ENCODE measurements at regions not wholly inside any gene's neighbourhood (a gene's known extent, or its start where the extent isn't known, plus 50 kb on each side); places are given as distances from the start of the nearest gene placed in this dataset.
"Not testable (repeated sequence)": the region's sequence is repeated elsewhere in the genome, so short reads cannot be mapped to it uniquely, and the experiment has no call there.

DNA sequence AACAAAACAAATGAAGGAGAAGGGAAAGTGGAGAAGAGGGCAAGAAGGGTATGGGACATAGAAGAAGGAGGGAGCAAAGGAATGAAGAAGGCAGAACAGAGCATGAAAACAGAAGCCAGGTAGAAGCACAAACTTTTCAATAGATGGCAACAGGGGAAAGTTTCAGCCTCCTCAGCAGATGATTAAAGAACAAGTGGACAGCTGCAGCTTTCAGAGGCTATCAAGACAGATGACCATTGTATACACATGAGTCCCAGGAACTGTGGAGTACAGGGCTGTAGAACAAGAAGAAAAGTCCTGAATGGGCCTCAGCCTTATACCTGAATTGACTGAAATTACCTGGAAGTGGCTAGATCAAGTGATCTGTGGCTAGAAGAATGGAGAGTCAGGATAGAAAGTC lies 62.0 kb upstream of the FIBIN start:
- no peaks in the 10 kb centered on the region for H3K27me3 ChIP-seq (ENCODE audit: insufficient read depth, low read length, poor library complexity, severe bottlenecking)
- no peaks in the 10 kb centered on the region for H3K79me2 ChIP-seq (ENCODE audit: insufficient read depth, low read length)
- no peak overlapping the region for H2AFZ ChIP-seq (ENCODE audit: low read length)
- no peaks in the 10 kb centered on the region for H3F3A ChIP-seq (ENCODE audit: low read depth)
- peaks cover 12% of the 10 kb centered on the region; the same call in 1 of the 2 replicates for H3K9me3 ChIP-seq (ENCODE audit: insufficient read depth, low read depth, low read length)
- no peak overlapping the region for H3K4me2 ChIP-seq (ENCODE audit: low read depth, low read length, poor library complexity, severe bottlenecking)
- no peak overlapping the region for H3K9ac ChIP-seq (ENCODE audit: low read depth, low read length, poor library complexity, severe bottlenecking)
- H4K20me1 ChIP-seq (ENCODE audit: insufficient read depth, low read length, poor library complexity, severe bottlenecking) = no peaks in the 10 kb centered on the region
- TF ChIP-seq CTCF (conservative IDR thresholded peaks at IDR 0.05; ENCODE audit: low read length) (no peak), EZH2phosphoT487 (IDR thresholded peaks at IDR 0.05; ENCODE audit: borderline replicate concordance) (no peak)
- H3K4me1 ChIP-seq (ENCODE audit: insufficient read depth, low read length, poor library complexity, severe bottlenecking) = no peaks in the 10 kb centered on the region
- no peak overlapping the region for H3K4me3 ChIP-seq (ENCODE audit: low read length, poor library complexity, severe bottlenecking)
- H3K9me2 ChIP-seq (replicated peaks; ENCODE audit: low read depth, low read length) = no peaks in the 10 kb centered on the region
- H3K36me3 ChIP-seq (ENCODE audit: insufficient read depth, low read length) = no peaks in the 10 kb centered on the region

- Histone ChIP-seq H3K79me2 (ENCODE audit: insufficient read depth, low read length) (no peaks in the 10 kb centered on the region), H3F3A (ENCODE audit: low read depth) (no peaks in the 10 kb centered on the region), H3K27me3 (ENCODE audit: insufficient read depth, low read length, poor library complexity, severe bottlenecking) (no peaks in the 10 kb centered on the region), H3K4me2 (ENCODE audit: low read depth, low read length, poor library complexity, severe bottlenecking) (no peak overlapping the region), H4K20me1 (ENCODE audit: insufficient read depth, low read length, poor library complexity, severe bottlenecking) (no peaks in the 10 kb centered on the region), H3K9me3 (ENCODE audit: insufficient read depth, low read depth, low read length) (peaks cover 12% of the 10 kb centered on the region; the same call in 1 of the 2 replicates), H2AFZ (ENCODE audit: low read length) (no peak overlapping the region), H3K9me2 (replicated peaks; ENCODE audit: low read depth, low read length) (no peaks in the 10 kb centered on the region), H3K36me3 (ENCODE audit: insufficient read depth, low read length) (no peaks in the 10 kb centered on the region), H3K4me3 (ENCODE audit: low read length, poor library complexity, severe bottlenecking) (no peak overlapping the region), H3K9ac (ENCODE audit: low read depth, low read length, poor library complexity, severe bottlenecking) (no peak overlapping the region), H3K4me1 (ENCODE audit: insufficient read depth, low read length, poor library complexity, severe bottlenecking) (no peaks in the 10 kb centered on the region)
- TF ChIP-seq CTCF (conservative IDR thresholded peaks at IDR 0.05; ENCODE audit: low read length) (no peak), EZH2phosphoT487 (IDR thresholded peaks at IDR 0.05; ENCODE audit: borderline replicate concordance) (no peak)
These were observed 57.8 kb upstream of the FIBIN start for GRCh38 chr11:26936109-26936508.

DNA sequence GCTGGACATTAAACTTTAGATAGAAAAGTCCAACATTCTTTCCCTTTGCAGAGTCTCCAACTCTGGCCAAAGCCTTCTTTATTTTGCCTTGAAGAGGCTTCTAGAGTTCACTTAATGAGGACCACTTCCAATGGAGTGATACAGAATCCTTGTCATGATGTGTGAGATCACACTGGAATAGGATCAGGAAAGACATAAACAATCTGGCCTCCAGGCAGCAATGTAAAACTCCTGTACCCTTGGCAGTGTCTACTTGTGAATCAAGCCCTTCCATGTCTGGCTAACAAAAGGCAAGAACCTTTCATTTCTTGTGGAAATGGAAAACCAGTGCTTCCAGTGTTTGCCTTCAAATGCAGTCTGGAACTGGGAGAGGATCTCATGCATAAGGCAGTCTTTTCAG lies 56.5 kb upstream of the FIBIN start:
- Histone ChIP-seq H3K4me2 (ENCODE audit: low read depth, low read length, poor library complexity, severe bottlenecking) (no peak overlapping the region), H3F3A (ENCODE audit: low read depth) (no peaks in the 10 kb centered on the region), H3K9me3 (ENCODE audit: insufficient read depth, low read depth, low read length) (peaks cover 12% of the 10 kb centered on the region; the same call in 1 of the 2 replicates), H3K9ac (ENCODE audit: low read depth, low read length, poor library complexity, severe bottlenecking) (no peak overlapping the region), H3K4me3 (ENCODE audit: low read length, poor library complexity, severe bottlenecking) (no peak overlapping the region), H3K9me2 (replicated peaks; ENCODE audit: low read depth, low read length) (no peaks in the 10 kb centered on the region), H4K20me1 (ENCODE audit: insufficient read depth, low read length, poor library complexity, severe bottlenecking) (no peaks in the 10 kb centered on the region), H3K4me1 (ENCODE audit: insufficient read depth, low read length, poor library complexity, severe bottlenecking) (no peaks in the 10 kb centered on the region), H3K36me3 (ENCODE audit: insufficient read depth, low read length) (no peaks in the 10 kb centered on the region), H2AFZ (ENCODE audit: low read length) (no peak overlapping the region), H3K27me3 (ENCODE audit: insufficient read depth, low read length, poor library complexity, severe bottlenecking) (no peaks in the 10 kb centered on the region), H3K79me2 (ENCODE audit: insufficient read depth, low read length) (no peaks in the 10 kb centered on the region)
- TF ChIP-seq CTCF (conservative IDR thresholded peaks at IDR 0.05; ENCODE audit: low read length) (no peak), EZH2phosphoT487 (IDR thresholded peaks at IDR 0.05; ENCODE audit: borderline replicate concordance) (no peak)

DNA sequence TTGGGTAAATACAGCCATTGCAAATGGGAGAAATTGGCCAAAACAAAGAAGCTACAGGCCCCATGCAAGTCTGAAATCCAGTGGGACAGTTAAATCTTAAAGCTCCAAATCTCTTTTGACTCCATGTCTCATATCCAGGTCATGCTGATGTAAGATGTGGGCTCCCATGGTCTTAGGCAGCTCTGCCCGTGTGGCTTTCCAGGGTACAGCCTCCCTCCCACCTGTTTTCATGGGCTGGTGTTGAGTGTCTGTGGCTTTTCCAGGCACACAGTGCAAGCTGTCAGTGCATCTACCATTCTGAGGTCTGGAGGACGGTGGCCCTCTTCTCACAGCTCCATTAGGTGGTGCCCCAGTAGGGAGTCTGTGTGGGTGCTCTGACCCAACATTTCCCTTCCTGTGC lies 53.4 kb upstream of the FIBIN start:
- H3K4me1 ChIP-seq (ENCODE audit: insufficient read depth, low read length, poor library complexity, severe bottlenecking); H3K79me2 ChIP-seq (ENCODE audit: insufficient read depth, low read length); H3K27me3 ChIP-seq (ENCODE audit: insufficient read depth, low read length, poor library complexity, severe bottlenecking); H2AFZ ChIP-seq (ENCODE audit: low read length); H3K4me2 ChIP-seq (ENCODE audit: low read depth, low read length, poor library complexity, severe bottlenecking); H3K9me2 ChIP-seq (replicated peaks; ENCODE audit: low read depth, low read length); H3K9ac ChIP-seq (ENCODE audit: low read depth, low read length, poor library complexity, severe bottlenecking); H3F3A ChIP-seq (ENCODE audit: low read depth); H4K20me1 ChIP-seq (ENCODE audit: insufficient read depth, low read length, poor library complexity, severe bottlenecking); H3K9me3 ChIP-seq (ENCODE audit: insufficient read depth, low read depth, low read length); H3K36me3 ChIP-seq (ENCODE audit: insufficient read depth, low read length); H3K4me3 ChIP-seq (ENCODE audit: low read length, poor library complexity, severe bottlenecking): not testable (repeated sequence)

All from Loucy (cell line).